ENCODE measurements at regions not wholly inside any gene's neighbourhood (a gene's known extent, or its start where the extent isn't known, plus 50 kb on each side); places are given as distances from the start of the nearest gene placed in this dataset.

- ChIA-PET POLR2A (interaction anchor here (0.5 to 35.4 kb wide), 13 partner anchors 6 to 283 kb away, joined by 3 to 875 read pairs (median 3); no protein-coding TSS in a partner anchor), CTCF (interaction anchor here (1.1 to 12.6 kb wide), 7 partner anchors 16 to 76 kb away, joined by 3 to 171 read pairs (median 12); no protein-coding TSS in a partner anchor), SMC1A (ENCODE audit: uncharacterized antibody, unreplicated experiment) (interaction anchor here (0.7 to 19.9 kb wide), 10 partner anchors 8 to 109 kb away, joined by 3 to 357 read pairs (median 16); no protein-coding TSS in a partner anchor), RAD21 (ENCODE audit: unreplicated experiment) (interaction anchor here (1.0 to 27.9 kb wide), 12 partner anchors 9 to 109 kb away, joined by 3 to 797 read pairs (median 13); no protein-coding TSS in a partner anchor)
- Histone ChIP-seq H3K4me3 (no peak overlapping the region), H4K20me1 (ENCODE audit: control insufficient read depth, insufficient read depth) (no peaks in the 10 kb centered on the region), H3K79me2 (ENCODE audit: control insufficient read depth, insufficient read depth, low read length) (peaks cover 56% of the 10 kb centered on the region), H3K9me3 (replicated peaks; ENCODE audit: control insufficient read depth, insufficient read depth, low read length) (no peaks in the 10 kb centered on the region), H3K4me2 (ENCODE audit: control insufficient read depth, insufficient read depth) (peak overlapping the region; percentile 83), H3K27ac (ENCODE audit: control insufficient read depth, insufficient read depth) (peak overlapping the region; percentile 98), H3K9ac (ENCODE audit: control insufficient read depth, insufficient read depth, low read length) (peak overlapping the region; percentile 39; the same call in 1 of the 2 replicates), H3K4me1 (ENCODE audit: control insufficient read depth, insufficient read depth, low read length) (peaks cover 78% of the 10 kb centered on the region), H2AFZ (ENCODE audit: control insufficient read depth, low read depth, low read length) (no peak overlapping the region), H3K36me3 (ENCODE audit: control insufficient read depth in 2 of 2, insufficient read depth in 2 of 2, low read length in 1 of 2) (no peaks in the 10 kb centered on the region; a peak in 1 of 4 replicates), H3K27me3 (replicated peaks in 1 of 2; ENCODE audit: control insufficient read depth in 2 of 2, insufficient read depth in 2 of 2, low read length in 1 of 2) (no peaks in the 10 kb centered on the region)
- FAIRE-seq (no peak), ATAC-seq (no peak), DNase-seq (ENCODE audit: low read depth, low spot score) (no peak)
- WGBS (ENCODE audit: insufficient coverage, insufficient replicate concordance, low lambda C conversion rate, missing lambda C conversion rate) = 68% methylated on average over 2 of the region's 2 CpGs
- BruUV-seq (replicated peaks) = no TSS peak
- in situ Hi-C loops (cut with MboI) = no loop called here
- intact Hi-C loops (cut with micrococcal nuclease; ENCODE audit: unreplicated experiment) = no loop called here
- TF ChIP-seq SP1 (IDR thresholded peaks at IDR 0.05; ENCODE audit: low read depth, low read length) = no peak
- TF ChIP-seq KDM1A (IDR thresholded peaks at IDR 0.05; ENCODE audit: borderline replicate concordance) = no peak
- TF ChIP-seq PBX3 (IDR thresholded peaks at IDR 0.05; ENCODE audit: insufficient replicate concordance, low read depth, low read length) = no peak
- TF ChIP-seq MLLT1 (IDR thresholded peaks at IDR 0.05) = peak; percentile 85; the same call in 1 of the 2 replicates
- no peak for TF ChIP-seq IKZF1 (conservative IDR thresholded peaks at IDR 0.05)
- no peak for TF ChIP-seq NR2C2 (IDR thresholded peaks at IDR 0.05; ENCODE audit: borderline replicate concordance, control insufficient read depth, insufficient read length, low read depth)
- no peak for TF ChIP-seq CEBPB (IDR thresholded peaks at IDR 0.05; ENCODE audit: borderline replicate concordance in 1 of 2, low read depth in 2 of 2, low read length in 2 of 2)
- TF ChIP-seq SMAD1 (IDR thresholded peaks at IDR 0.05; ENCODE audit: low read depth, partially characterized antibody) = peak; percentile 34
- no peak for TF ChIP-seq STAT3 (IDR thresholded peaks at IDR 0.05; ENCODE audit: low read depth, low read length)
- TF ChIP-seq NFYA (IDR thresholded peaks at IDR 0.05; ENCODE audit: borderline replicate concordance, low read depth, low read length) = no peak
- TF ChIP-seq NBN (IDR thresholded peaks at IDR 0.05) = peak; percentile 26; the same call in 1 of the 2 replicates
- TF ChIP-seq MEF2A (IDR thresholded peaks at IDR 0.05; ENCODE audit: insufficient read depth, low read depth, low read length) = no peak
- no peak for TF ChIP-seq MYC (IDR thresholded peaks at IDR 0.05; ENCODE audit: insufficient read depth, insufficient read length, insufficient replicate concordance, low read length, severe bottlenecking)
- TF ChIP-seq NR2F1 (conservative IDR thresholded peaks at IDR 0.05) = no peak
- peak; percentile 14; the same call in 1 of the 2 replicates for TF ChIP-seq ZNF687 (IDR thresholded peaks at IDR 0.05)
Measured at GRCh38 chr14:22493753-22494152, 95.3 kb downstream of the DAD1 start.
